ENCODE measurements at regions not wholly inside any gene's neighbourhood (a gene's known extent, or its start where the extent isn't known, plus 50 kb on each side); places are given as distances from the start of the nearest gene placed in this dataset.

GRCh38 chr13:74920920-74921319, 561.0 kb downstream of the TBC1D4 start:
- ChIA-PET POLR2A (no interaction called here), CTCF (interaction anchor here (1.0 to 1.7 kb wide), 4 partner anchors 8 to 13 kb away, joined by 3 to 4 read pairs (median 4); no protein-coding TSS in a partner anchor)
- no peak for TF ChIP-seq CTCF (IDR thresholded peaks at IDR 0.05; ENCODE audit: control extremely low read depth, extremely low read depth, low read depth, missing control alignments)
- no peak for DNase-seq (ENCODE audit: extremely low spot score)

- DNase-seq (ENCODE audit: extremely low spot score): no peak
- CTCF ChIA-PET: interaction anchor here (1.3 kb wide), 1 partner anchor 12 kb away, joined by 4 read pairs; no protein-coding TSS in a partner anchor
- no peak for TF ChIP-seq CTCF (IDR thresholded peaks at IDR 0.05; ENCODE audit: control extremely low read depth, extremely low read depth, low read depth, missing control alignments)
- POLR2A ChIA-PET: no interaction called here
Observed at GRCh38 chr13:74920361-74920760, 561.6 kb downstream of the TBC1D4 start.

DNA sequence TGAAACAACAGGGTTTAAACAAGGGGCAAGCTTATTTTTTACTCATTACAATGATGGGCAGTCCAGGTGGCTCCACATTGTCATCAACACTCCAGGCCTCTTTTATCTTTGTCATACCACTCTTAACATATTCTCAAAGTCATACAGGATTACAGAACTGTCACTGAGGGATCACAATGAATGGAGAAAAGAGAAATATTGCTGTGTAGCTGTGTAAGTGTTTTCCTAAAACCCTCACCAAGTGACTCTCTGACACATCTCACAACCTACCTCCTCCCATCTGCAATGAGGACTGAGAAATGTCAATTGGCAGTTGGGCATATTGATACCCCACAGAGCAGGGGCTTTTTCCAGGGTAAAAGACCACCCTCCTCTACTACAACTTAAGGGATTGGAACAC, 562.1 kb downstream of the TBC1D4 start:
- DNase-seq (ENCODE audit: extremely low spot score): no peak
- TF ChIP-seq CTCF (IDR thresholded peaks at IDR 0.05; ENCODE audit: control extremely low read depth, extremely low read depth, low read depth, missing control alignments): no peak
- CTCF ChIA-PET: interaction anchor here (1.3 kb wide), 1 partner anchor 12 kb away, joined by 4 read pairs; no protein-coding TSS in a partner anchor
- POLR2A ChIA-PET: no interaction called here

DNA sequence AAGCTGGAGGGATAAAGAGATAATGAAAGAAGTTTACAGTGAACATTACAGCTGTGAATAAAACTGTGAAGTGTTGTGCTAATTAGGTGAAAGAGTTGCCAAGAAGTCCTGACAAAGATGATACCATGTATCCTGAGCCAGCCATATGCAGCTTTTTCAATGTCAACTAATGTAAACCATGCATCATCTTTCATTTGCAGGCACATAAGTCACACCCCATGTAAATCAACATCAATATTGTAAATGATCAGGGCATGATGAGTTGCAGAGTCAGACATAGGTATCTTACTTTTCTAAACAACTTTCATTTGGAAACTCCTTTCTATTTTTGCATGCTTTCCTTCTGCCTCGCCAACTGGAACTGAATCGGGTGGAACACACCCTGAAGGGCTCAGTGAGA, 569.1 kb downstream of the TBC1D4 start:
- no peak for DNase-seq (ENCODE audit: extremely low spot score)
- ChIA-PET POLR2A (no interaction called here), CTCF (interaction anchor here (0.7 to 1.1 kb wide), 2 partner anchors 9 to 307 kb away, joined by 3 read pairs; no protein-coding TSS in a partner anchor)
- TF ChIP-seq CTCF (IDR thresholded peaks at IDR 0.05; ENCODE audit: control extremely low read depth, extremely low read depth, low read depth, missing control alignments): no peak

GRCh38 chr13:74910415-74910814, 571.6 kb downstream of the TBC1D4 start:
- no peak for DNase-seq (ENCODE audit: extremely low spot score)
- CTCF ChIA-PET: interaction anchor here (0.8 to 1.0 kb wide), 2 partner anchors 11 kb away, joined by 3 to 4 read pairs; no protein-coding TSS in a partner anchor
- POLR2A ChIA-PET: no interaction called here
- TF ChIP-seq CTCF (IDR thresholded peaks at IDR 0.05; ENCODE audit: control extremely low read depth, extremely low read depth, low read depth, missing control alignments): no peak

- CTCF ChIA-PET: interaction anchor here (1.1 to 1.4 kb wide), 2 partner anchors 9 to 13 kb away, joined by 4 read pairs; no protein-coding TSS in a partner anchor
- DNase-seq (ENCODE audit: extremely low spot score): no peak
- POLR2A ChIA-PET: no interaction called here
- TF ChIP-seq CTCF (IDR thresholded peaks at IDR 0.05; ENCODE audit: control extremely low read depth, extremely low read depth, low read depth, missing control alignments): no peak
Observed at GRCh38 chr13:74907788-74908187, 574.2 kb downstream of the TBC1D4 start.

Measured in GM10248 (cell line).